DOHH2 (cell line): ENCODE measurements at regions not wholly inside any gene's neighbourhood (a gene's known extent, or its start where the extent isn't known, plus 50 kb on each side); places are given as distances from the start of the nearest gene placed in this dataset.

ENCODE experiments used
- CTCF ChIP-seq: fragments of 200-600 bp; sonication (generic); IDR thresholded peaks from one replicate; pipeline ENCODE4 v1.5.1; 2014; ENCODE audit warnings: antibody characterized with exemption, mild to moderate bottlenecking, low read depth, low read length; ENCODE audit not compliant: poor library complexity, severe bottlenecking
- EZH2phosphoT487 ChIP-seq: fragments of 200-600 bp; sonication (generic); IDR thresholded peaks from 2 replicates; pipeline ENCODE4 v1.6.1; 2017; ENCODE audit warnings: borderline replicate concordance, mild to moderate bottlenecking, antibody characterized with exemption, low read length, moderate library complexity, mixed read lengths

DNA sequence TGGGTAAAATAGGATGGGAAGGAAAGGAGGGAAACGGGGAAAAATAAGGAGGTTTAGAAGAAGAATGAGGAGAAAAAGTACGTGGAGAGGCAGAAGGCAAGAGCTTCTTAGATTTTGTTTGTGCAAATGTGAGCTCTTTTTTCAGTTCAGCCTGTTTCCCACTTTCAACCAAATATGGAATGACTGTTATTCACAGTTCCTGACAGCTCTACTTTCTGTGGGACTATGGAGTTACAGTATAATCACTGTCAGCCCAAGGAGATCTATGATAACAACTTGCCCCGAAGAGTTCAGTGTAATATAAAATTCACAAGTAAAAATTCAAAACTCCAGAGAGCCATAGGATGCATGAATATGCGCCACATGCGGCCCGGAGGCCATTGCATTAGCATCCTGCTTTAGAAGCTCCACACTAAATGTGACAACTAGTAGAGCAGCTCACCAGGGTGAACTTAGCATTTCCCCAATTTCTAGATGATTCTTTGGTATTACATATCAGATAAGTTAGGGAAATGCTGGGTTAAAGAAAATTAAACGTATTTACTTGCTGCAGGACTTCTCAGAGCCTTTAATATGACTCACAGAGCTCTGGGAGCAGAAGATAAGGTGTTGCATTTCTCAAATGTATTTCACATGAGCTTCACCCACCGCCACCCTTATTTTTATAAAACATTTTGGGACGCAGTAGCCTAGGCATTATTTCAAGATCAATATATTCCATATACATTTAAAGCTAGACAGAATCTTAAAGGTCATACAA, 234.6 kb downstream of the EBLN2 start:
- TF ChIP-seq CTCF (no peak), EZH2phosphoT487 (no peak)
